ENCODE measurements at regions not wholly inside any gene's neighbourhood (a gene's known extent, or its start where the extent isn't known, plus 50 kb on each side); places are given as distances from the start of the nearest gene placed in this dataset.
"Not testable (repeated sequence)": the region's sequence is repeated elsewhere in the genome, so short reads cannot be mapped to it uniquely, and the experiment has no call there.

GRCh38 chr1:147348592-147348991, 106.1 kb downstream of the CHD1L start:
- not testable (repeated sequence) for DNase-seq

GRCh38 chr1:147349533-147349932, 107.0 kb downstream of the CHD1L start:
- DNase-seq: no peak

- no peak for DNase-seq
These were observed 108.8 kb downstream of the CHD1L start for GRCh38 chr1:147351140-147351835.

- DNase-seq: peak; percentile 98
These were observed 135.1 kb downstream of the CHD1L start for GRCh38 chr1:147377263-147378246.

- peak; percentile 52 for DNase-seq
These were observed 137.4 kb downstream of the CHD1L start for GRCh38 chr1:147379889-147380288.

- DNase-seq: no peak
These were observed 142.3 kb downstream of the CHD1L start for GRCh38 chr1:147384804-147385203.

GRCh38 chr1:147388969-147389368, 146.5 kb downstream of the CHD1L start:
- no peak for DNase-seq

GRCh38 chr1:147389532-147390184, 147.2 kb downstream of the CHD1L start:
- DNase-seq: peak; percentile 87

- no peak for DNase-seq
These were observed 147.7 kb downstream of the CHD1L start for GRCh38 chr1:147390185-147390542.

GRCh38 chr1:147391114-147391513, 148.6 kb downstream of the CHD1L start:
- no peak for DNase-seq

GRCh38 chr1:147402326-147403045, 138.8 kb upstream of the BCL9 start:
- not testable (repeated sequence) for DNase-seq

GRCh38 chr1:147404344-147404743, 137.0 kb upstream of the BCL9 start:
- not testable (repeated sequence) for DNase-seq

GRCh38 chr1:147409886-147410285, 131.4 kb upstream of the BCL9 start:
- peak; percentile 31 for DNase-seq

GRCh38 chr1:147413110-147413605, 128.1 kb upstream of the BCL9 start:
- DNase-seq: no peak

- DNase-seq: no peak
These were observed 126.7 kb upstream of the BCL9 start for GRCh38 chr1:147414505-147415163.

- DNase-seq: no peak
These were observed 124.3 kb upstream of the BCL9 start for GRCh38 chr1:147417024-147417423.

GRCh38 chr1:147423100-147423827, 118.0 kb upstream of the BCL9 start:
- not testable (repeated sequence) for DNase-seq

GRCh38 chr1:147434921-147435320, 106.4 kb upstream of the BCL9 start:
- DNase-seq: no peak

GRCh38 chr1:147444381-147444780, 96.9 kb upstream of the BCL9 start:
- no peak for DNase-seq

GRCh38 chr1:147451628-147452027, 89.7 kb upstream of the BCL9 start:
- DNase-seq: no peak

GRCh38 chr1:147452809-147453208, 88.5 kb upstream of the BCL9 start:
- no peak for DNase-seq

Measured in OCI-M1 (cell line).